GM19238 (cell line): ENCODE measurements at regions not wholly inside any gene's neighbourhood (a gene's known extent, or its start where the extent isn't known, plus 50 kb on each side); places are given as distances from the start of the nearest gene placed in this dataset.

Experiments used
- DNase-seq: peaks from one replicate; pipeline ENCODE4 v3.0.0; 2011; ENCODE audit warnings: low spot score; ENCODE audit not compliant: insufficient read length

- DNase-seq, result no peak
Measured at GRCh38 chr19:31705656-31706055, 356.4 kb upstream of the TSHZ3 start.

- no peak for DNase-seq
Measured at GRCh38 chr19:31706131-31706530, 356.9 kb upstream of the TSHZ3 start.

GRCh38 chr19:31706691-31707620 is 357.7 kb upstream of the TSHZ3 start:
- DNase-seq, result no peak

GRCh38 chr19:31708520-31708919 is 359.3 kb upstream of the TSHZ3 start:
- DNase-seq, result no peak

GRCh38 chr19:31709476-31709875 is 360.2 kb upstream of the TSHZ3 start:
- no peak for DNase-seq

GRCh38 chr19:31715249-31715945 is 366.2 kb upstream of the TSHZ3 start:
- DNase-seq, result no peak

GRCh38 chr19:31716826-31717225 is 367.6 kb upstream of the TSHZ3 start:
- no peak for DNase-seq

GRCh38 chr19:31717269-31717923 is 368.2 kb upstream of the TSHZ3 start:
- no peak for DNase-seq

GRCh38 chr19:31718032-31718431 is 368.8 kb upstream of the TSHZ3 start:
- no peak for DNase-seq

- DNase-seq, result no peak
Measured at GRCh38 chr19:31718898-31719297, 369.7 kb upstream of the TSHZ3 start.

- no peak for DNase-seq
Measured at GRCh38 chr19:31723101-31723500, 373.9 kb upstream of the TSHZ3 start.

- no peak for DNase-seq
Measured at GRCh38 chr19:31725051-31725450, 375.8 kb upstream of the TSHZ3 start.

- no peak for DNase-seq
Measured at GRCh38 chr19:31727536-31727935, 378.3 kb upstream of the TSHZ3 start.

- no peak for DNase-seq
Measured at GRCh38 chr19:31730270-31730669, 381.0 kb upstream of the TSHZ3 start.

- no peak for DNase-seq
Measured at GRCh38 chr19:31733591-31733990, 384.4 kb upstream of the TSHZ3 start.

GRCh38 chr19:31742249-31742648 is 393.0 kb upstream of the TSHZ3 start:
- no peak for DNase-seq

GRCh38 chr19:31745731-31746130 is 396.5 kb upstream of the TSHZ3 start:
- DNase-seq, result no peak

GRCh38 chr19:31749231-31749630 is 400.0 kb upstream of the TSHZ3 start:
- no peak for DNase-seq

- DNase-seq, result no peak
Measured at GRCh38 chr19:31759359-31759758, 410.1 kb upstream of the TSHZ3 start.

- DNase-seq, result no peak
Measured at GRCh38 chr19:31761281-31761913, 412.2 kb upstream of the TSHZ3 start.

GRCh38 chr19:31770223-31770622 is 421.0 kb upstream of the TSHZ3 start:
- no peak for DNase-seq

- DNase-seq, result no peak
Measured at GRCh38 chr19:31772915-31773314, 423.7 kb upstream of the TSHZ3 start.
